SK-N-SH (cell line): ENCODE measurements at regions not wholly inside any gene's neighbourhood (a gene's known extent, or its start where the extent isn't known, plus 50 kb on each side); places are given as distances from the start of the nearest gene placed in this dataset.

ENCODE experiments used
- CTCF ChIA-PET: fragments of 300-600, 350-600 bp; formaldehyde crosslinking; extraction: SDS; loops from one replicate; lab custom pipeline; 2021; lab: Yijun Ruan, JAX
- POLR2A ChIA-PET: fragments of 350-600 bp; sonication (Branson Sonifier 250); formaldehyde crosslinking; extraction: SDS; loops from one replicate; lab custom pipeline; 2020; ENCODE audit warnings: antibody characterized with exemption, inconsistent platforms; lab: Yijun Ruan, JAX
- DNase-seq: peaks from one replicate; pipeline ENCODE4 v3.0.0; 2012
- H2AFZ ChIP-seq: fragments of 200-600 bp; sonication (generic); 2 replicates; pipeline ENCODE4 v1.8.1; 2016; ENCODE audit warnings: antibody characterized with exemption, mild to moderate bottlenecking, low read depth
- H3F3A ChIP-seq: fragments of 200-600 bp; sonication (generic); replicated peaks from 2 replicates; pipeline ENCODE3; 2016; ENCODE audit warnings: antibody characterized with exemption, mild to moderate bottlenecking; ENCODE audit not compliant: insufficient read depth
- H3K27ac ChIP-seq, 2 experiments: fragments of 200-500 bp in 1 of 2; fragments of 200-600 bp in 1 of 2; sonication (Bioruptor generic) in 1 of 2; sonication (generic), shearing (Covaris generic) in 1 of 2; 2 replicates each; pipeline versions ENCODE4 v1.5.1 to v1.6.1; 2014 to 2016; ENCODE audit warnings: low read depth in 2 of 2, inconsistent platforms in 1 of 2, low read length in 1 of 2, mild to moderate bottlenecking in 1 of 2, mixed read lengths in 1 of 2
- H3K27me3 ChIP-seq: fragments of 200-600 bp; sonication (generic), shearing (Covaris generic); 2 replicates; pipeline ENCODE4 v1.6.1; 2016; ENCODE audit warnings: mixed run types; ENCODE audit not compliant: insufficient read depth
- H3K36me3 ChIP-seq, 2 experiments: fragments of 200-500 bp in 1 of 2; fragments of 200-600 bp in 1 of 2; sonication (Bioruptor generic) in 1 of 2; sonication (generic) in 1 of 2; replicated peaks in 1 of 2; 2 replicates each; pipeline versions ENCODE3 to v1.5.1; 2014 to 2016; ENCODE audit warnings: low read length in 1 of 2, mild to moderate bottlenecking in 1 of 2; ENCODE audit not compliant: insufficient read depth in 2 of 2, control insufficient read depth in 1 of 2
- H3K4me1 ChIP-seq, 2 experiments: fragments of 200-500 bp in 1 of 2; fragments of 200-600 bp in 1 of 2; sonication (Bioruptor generic) in 1 of 2; sonication (generic), shearing (Covaris generic) in 1 of 2; 2 replicates each; pipeline versions ENCODE4 v1.5.1 to v1.6.1; 2014 to 2016; ENCODE audit warnings: low read depth in 1 of 2, low read length in 1 of 2, mixed run types in 1 of 2; ENCODE audit not compliant: insufficient read depth in 2 of 2, control insufficient read depth in 1 of 2
- H3K4me2 ChIP-seq: fragments of 200-600 bp; sonication (generic), shearing (Covaris generic); 2 replicates; pipeline ENCODE4 v1.6.1; 2017; ENCODE audit warnings: mixed run types
- H3K4me3 ChIP-seq, 2 experiments: fragments of 200-500 bp in 1 of 2; fragments of 200-600 bp in 1 of 2; sonication (Bioruptor generic) in 1 of 2; sonication (generic), shearing (Covaris generic) in 1 of 2; 2 replicates each; pipeline versions ENCODE4 v1.5.1 to v1.8.1; 2014 to 2016; ENCODE audit warnings: low read depth in 2 of 2, inconsistent platforms in 1 of 2, low read length in 1 of 2, mild to moderate bottlenecking in 1 of 2, mixed read lengths in 1 of 2, moderate library complexity in 1 of 2
- H3K79me2 ChIP-seq: fragments of 200-600 bp; sonication (generic); 2 replicates; pipeline ENCODE4 v1.8.1; 2017; ENCODE audit warnings: mild to moderate bottlenecking; ENCODE audit not compliant: insufficient read depth
- H3K9ac ChIP-seq: fragments of 200-600 bp; sonication (generic); 2 replicates; pipeline ENCODE4 v1.6.1; 2017; ENCODE audit warnings: mixed run types
- H3K9me2 ChIP-seq: fragments of 200-600 bp; sonication (generic); 2 replicates; pipeline ENCODE4 v1.6.1; 2017; ENCODE audit warnings: mixed run types
- H3K9me3 ChIP-seq: fragments of 200-600 bp; sonication (generic); 2 replicates; pipeline ENCODE4 v1.6.1; 2017; ENCODE audit warnings: mixed run types, mild to moderate bottlenecking, moderate library complexity
- H4K20me1 ChIP-seq: fragments of 200-600 bp; sonication (generic); 2 replicates; pipeline ENCODE4 v1.6.1; 2017; ENCODE audit warnings: mild to moderate bottlenecking, mixed run types; ENCODE audit not compliant: insufficient read depth
- CHD2 ChIP-seq: fragments of 150-350 bp; IDR thresholded peaks from 2 replicates; pipeline ENCODE4 v1.6.1; 2018; ENCODE audit warnings: low read length; ENCODE audit not compliant: partially characterized antibody
- ELF1 ChIP-seq: IDR thresholded peaks from 2 replicates; pipeline ENCODE4 v1.4.0; 2012
- EP300 ChIP-seq, 2 experiments: IDR thresholded peaks; 2 replicates each; pipeline versions ENCODE4 v1.4.0 to v1.6.1; 2012; ENCODE audit warnings: borderline replicate concordance in 1 of 2, low read depth in 1 of 2, low read length in 1 of 2
- FOXM1 ChIP-seq: IDR thresholded peaks from 2 replicates; pipeline ENCODE4 v1.4.0; 2012; ENCODE audit warnings: low read depth, mild to moderate bottlenecking
- GATA2 ChIP-seq: sonication (generic); formaldehyde crosslinking; IDR thresholded peaks from 2 replicates; pipeline ENCODE4 v1.5.0; 2020; ENCODE audit warnings: mild to moderate bottlenecking, missing genetic modification reagents
- NFIC ChIP-seq: IDR thresholded peaks from 2 replicates; pipeline ENCODE4 v1.4.0; 2012; ENCODE audit warnings: borderline replicate concordance
- NRF1 ChIP-seq: IDR thresholded peaks from 2 replicates; pipeline ENCODE4 v1.6.1; 2012; ENCODE audit warnings: low read depth, mild to moderate bottlenecking, low read length
- PBX3 ChIP-seq: IDR thresholded peaks from 2 replicates; pipeline ENCODE4; 2012
- SMC3 ChIP-seq: IDR thresholded peaks from 2 replicates; pipeline ENCODE4 v1.6.1; 2012; ENCODE audit warnings: low read depth, low read length, improper control_type of control experiment
- TCF12 ChIP-seq: IDR thresholded peaks from 2 replicates; pipeline ENCODE4 v1.4.0; 2012
- USF2 ChIP-seq: fragments of 150-350 bp; IDR thresholded peaks from 2 replicates; pipeline ENCODE4 v1.6.1; 2017; ENCODE audit warnings: antibody characterized with exemption, low read length, low read depth, borderline replicate concordance
- YY1 ChIP-seq: IDR thresholded peaks from 2 replicates; pipeline ENCODE4 v1.4.0; 2012; ENCODE audit warnings: low read depth, mild to moderate bottlenecking
- ZBTB33 ChIP-seq: IDR thresholded peaks from 2 replicates; pipeline ENCODE4 v1.4.0; 2012; ENCODE audit warnings: low read depth, borderline replicate concordance
- WGBS: methylation state at CpG from one replicate; pipeline ENCODE4 v1.1.6; 2017; ENCODE audit warnings: low lambda C conversion rate; 5-methylcytosine and 5-hydroxymethylcytosine counted together

GRCh38 chr13:61766667-61767058, 351.0 kb upstream of the PCDH20 start (continued):
- TF ChIP-seq USF2 = no peak
- TF ChIP-seq, all 33 proteins: peak for 0

- Histone ChIP-seq H2AFZ (no peak overlapping the region), H3K9me2 (no peaks in the 10 kb centered on the region), H3K4me3 (no peak overlapping the region), H3F3A (no peaks in the 10 kb centered on the region), H3K4me2 (no peak overlapping the region), H4K20me1 (no peaks in the 10 kb centered on the region), H3K4me1 (no peaks in the 10 kb centered on the region), H3K27me3 (no peaks in the 10 kb centered on the region), H3K36me3 (no peaks in the 10 kb centered on the region), H3K27ac (no peak overlapping the region), H3K79me2 (no peaks in the 10 kb centered on the region), H3K9ac (no peak overlapping the region), H3K9me3 (no peaks in the 10 kb centered on the region)
- TF ChIP-seq EP300 (IDR thresholded peaks at IDR 0.05; ENCODE audit: borderline replicate concordance in 1 of 2, low read depth in 1 of 2, low read length in 1 of 2) = no peak
- TF ChIP-seq GATA2 = no peak
- TF ChIP-seq CHD2 = no peak
- TF ChIP-seq NFIC = no peak
- no peak for TF ChIP-seq NRF1
- TF ChIP-seq PBX3 = no peak
- no peak for TF ChIP-seq ELF1
- no peak for TF ChIP-seq FOXM1
- TF ChIP-seq ZBTB33 = no peak
- TF ChIP-seq YY1 = no peak
- TF ChIP-seq SMC3 = no peak
- TF ChIP-seq TCF12 = no peak
- DNase-seq = no peak
- 79% methylated on average over 4 of the region's 14 CpGs for WGBS
- ChIA-PET POLR2A (no interaction called here), CTCF (no interaction called here)
Measured at GRCh38 chr13:61765940-61766666, 350.5 kb upstream of the PCDH20 start.
